ENCODE measurements at regions not wholly inside any gene's neighbourhood (a gene's known extent, or its start where the extent isn't known, plus 50 kb on each side); places are given as distances from the start of the nearest gene placed in this dataset.

DNA sequence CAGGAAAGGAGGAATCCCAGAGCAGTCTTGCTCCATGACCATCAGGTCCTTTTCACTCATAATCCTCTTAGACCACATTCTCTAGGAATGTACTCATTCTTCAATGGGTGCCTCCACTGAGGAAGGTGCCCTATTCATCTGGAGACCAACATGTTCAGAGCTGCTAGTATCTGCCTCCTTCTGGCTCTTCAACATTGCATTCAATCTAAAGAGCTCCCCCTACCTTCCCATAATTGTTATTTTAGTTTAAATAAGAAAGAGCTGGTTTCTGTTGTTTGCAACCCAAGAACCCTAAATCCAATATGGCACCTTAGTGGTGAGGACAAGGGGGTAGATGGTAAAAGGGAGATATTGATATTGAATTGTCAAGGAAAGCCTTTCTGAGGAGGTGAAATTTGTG, 67.6 kb downstream of the SCN11A start:
- H3K4me3 ChIP-seq (replicated peaks; ENCODE audit: low read depth, low read length) = no peak overlapping the region
- no peak for DNase-seq (ENCODE audit: extremely low read depth, low read depth)
- TF ChIP-seq, protein P1, sequence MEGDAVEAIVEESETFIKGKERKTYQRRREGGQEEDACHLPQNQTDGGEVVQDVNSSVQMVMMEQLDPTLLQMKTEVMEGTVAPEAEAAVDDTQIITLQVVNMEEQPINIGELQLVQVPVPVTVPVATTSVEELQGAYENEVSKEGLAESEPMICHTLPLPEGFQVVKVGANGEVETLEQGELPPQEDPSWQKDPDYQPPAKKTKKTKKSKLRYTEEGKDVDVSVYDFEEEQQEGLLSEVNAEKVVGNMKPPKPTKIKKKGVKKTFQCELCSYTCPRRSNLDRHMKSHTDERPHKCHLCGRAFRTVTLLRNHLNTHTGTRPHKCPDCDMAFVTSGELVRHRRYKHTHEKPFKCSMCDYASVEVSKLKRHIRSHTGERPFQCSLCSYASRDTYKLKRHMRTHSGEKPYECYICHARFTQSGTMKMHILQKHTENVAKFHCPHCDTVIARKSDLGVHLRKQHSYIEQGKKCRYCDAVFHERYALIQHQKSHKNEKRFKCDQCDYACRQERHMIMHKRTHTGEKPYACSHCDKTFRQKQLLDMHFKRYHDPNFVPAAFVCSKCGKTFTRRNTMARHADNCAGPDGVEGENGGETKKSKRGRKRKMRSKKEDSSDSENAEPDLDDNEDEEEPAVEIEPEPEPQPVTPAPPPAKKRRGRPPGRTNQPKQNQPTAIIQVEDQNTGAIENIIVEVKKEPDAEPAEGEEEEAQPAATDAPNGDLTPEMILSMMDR (IDR thresholded peaks at IDR 0.05; ENCODE audit: low read depth, low read length, missing control alignments) = no peak

DNA sequence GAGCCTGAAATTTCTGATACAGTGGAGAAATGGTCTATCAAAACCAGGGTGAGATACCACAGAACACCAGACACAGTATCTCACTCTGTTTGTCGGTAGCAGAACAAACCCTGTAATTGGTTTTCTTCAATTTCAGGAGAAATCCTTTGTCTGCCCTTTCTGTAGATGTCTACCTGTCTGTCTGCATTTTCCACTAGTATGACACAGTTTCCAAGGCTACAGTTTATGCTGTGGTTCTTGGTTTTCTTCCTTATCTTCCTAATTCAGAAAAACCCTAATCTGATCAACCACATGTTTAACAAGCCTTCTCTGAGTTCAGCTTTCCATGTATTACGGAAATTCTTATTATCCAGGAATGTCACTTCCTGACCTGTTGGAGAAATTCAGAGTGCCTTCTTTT, 70.8 kb downstream of the SCN11A start:
- no peak for DNase-seq (ENCODE audit: extremely low read depth, low read depth)
- H3K4me3 ChIP-seq (replicated peaks; ENCODE audit: low read depth, low read length) = no peak overlapping the region
- TF ChIP-seq, protein P1 (IDR thresholded peaks at IDR 0.05; ENCODE audit: low read depth, low read length, missing control alignments) = no peak

DNA sequence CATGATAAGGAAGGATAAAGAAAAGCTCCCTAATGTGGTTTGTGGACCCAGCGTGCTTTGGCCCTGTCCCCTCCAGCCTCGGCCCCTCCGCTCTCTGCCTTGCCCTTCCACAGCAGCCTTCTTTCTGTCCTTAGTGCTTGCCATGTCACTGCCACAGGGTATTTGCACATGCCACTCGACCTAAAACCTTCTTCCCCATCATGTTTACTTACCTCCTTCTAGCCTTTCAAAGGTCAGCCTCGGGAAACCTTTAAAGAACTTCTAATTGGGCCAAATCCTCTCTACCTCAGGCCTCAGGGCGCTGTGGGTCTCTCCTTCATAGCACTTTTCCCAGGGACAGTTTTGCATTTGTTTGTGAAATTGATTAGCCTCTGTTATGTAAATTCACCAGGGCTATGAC, 73.0 kb downstream of the SCN11A start:
- H3K4me3 ChIP-seq (replicated peaks; ENCODE audit: low read depth, low read length) = no peak overlapping the region
- TF ChIP-seq, protein P1 (IDR thresholded peaks at IDR 0.05; ENCODE audit: low read depth, low read length, missing control alignments) = no peak
- DNase-seq (ENCODE audit: extremely low read depth, low read depth) = no peak

DNA sequence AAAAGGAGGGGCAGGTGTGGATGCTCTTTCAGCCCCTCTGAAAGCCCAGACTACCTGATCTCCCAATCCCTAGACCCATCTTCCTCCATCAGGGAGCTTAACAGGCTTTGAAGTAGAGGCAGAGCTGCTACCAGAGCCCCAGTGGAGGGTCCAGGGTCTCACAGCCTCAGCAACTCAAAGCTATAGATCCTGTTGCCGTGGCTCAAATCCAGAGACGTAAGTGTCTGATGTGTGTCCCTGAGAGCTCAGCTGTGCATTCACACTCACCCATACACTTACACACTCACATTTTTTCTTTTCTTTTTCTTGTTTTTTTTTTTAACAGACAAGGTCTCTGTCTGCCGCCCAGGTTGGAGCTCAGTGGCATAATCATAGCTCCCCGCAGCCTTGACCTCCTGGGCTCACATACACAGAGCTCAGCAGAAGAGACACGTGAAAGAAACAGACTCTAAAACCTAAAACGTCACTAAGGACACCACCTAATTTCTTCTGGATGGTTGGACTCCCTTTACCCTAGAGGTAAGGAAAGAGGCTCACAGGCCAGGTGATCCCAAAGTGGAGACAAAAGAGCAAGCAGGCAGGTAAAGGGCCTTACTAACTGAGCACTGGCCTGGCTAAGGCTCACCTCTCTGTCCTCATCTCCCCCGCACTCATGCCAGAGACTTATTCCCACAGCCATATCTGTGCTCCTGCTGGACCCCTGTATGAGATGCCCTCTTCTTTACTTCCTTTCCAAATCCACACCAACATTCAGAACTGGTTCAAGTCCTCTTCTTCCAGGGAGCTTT, 80.7 kb downstream of the SCN11A start:
- TF ChIP-seq, protein P1 (IDR thresholded peaks at IDR 0.05; ENCODE audit: low read depth, low read length, missing control alignments) = no peak
- no peak for DNase-seq (ENCODE audit: extremely low read depth, low read depth)
- no peak overlapping the region for H3K4me3 ChIP-seq (replicated peaks; ENCODE audit: low read depth, low read length)

DNA sequence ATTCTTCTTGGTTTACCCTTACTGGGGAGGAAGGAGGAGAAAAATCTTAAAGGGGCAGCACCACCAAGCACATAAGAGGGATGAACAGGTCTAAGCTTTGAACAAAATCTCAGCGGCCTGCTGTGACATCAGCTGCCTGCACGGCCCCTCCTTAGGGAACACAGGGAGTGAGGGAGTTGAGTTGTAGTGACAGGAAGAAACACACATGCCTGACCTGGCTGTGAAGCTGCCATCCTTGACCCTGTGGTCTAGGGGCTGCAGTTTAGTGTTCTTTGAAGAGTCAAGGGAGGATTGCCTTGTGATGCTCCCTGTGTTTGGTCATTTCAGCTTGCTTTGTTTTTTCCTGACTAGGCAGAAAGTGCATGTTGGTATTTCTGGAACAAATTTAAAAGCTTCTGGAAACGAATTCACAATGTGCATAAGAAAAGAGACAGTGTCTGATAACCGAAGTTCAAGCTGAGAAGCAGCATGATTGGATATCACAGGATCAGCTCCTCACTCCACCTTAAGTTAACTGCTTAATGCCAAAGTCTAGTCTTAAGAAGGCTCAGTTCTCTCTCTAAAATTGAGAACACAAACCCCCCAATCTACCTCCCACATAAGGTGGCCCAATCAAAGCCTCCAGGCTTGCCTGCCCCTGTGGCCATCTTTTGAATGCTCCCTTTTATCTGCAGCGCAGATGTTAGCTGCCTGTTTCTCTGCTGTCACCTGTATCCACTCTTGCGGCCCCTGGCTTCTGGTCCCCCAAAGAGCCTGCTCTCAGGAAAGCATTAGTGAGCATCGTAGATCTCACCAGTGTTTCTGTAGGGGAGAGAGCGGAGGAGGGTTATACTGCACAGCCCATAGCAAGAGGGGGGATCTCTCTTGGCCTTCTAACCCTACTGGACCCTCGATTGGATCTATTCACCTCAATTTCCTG, 82.2 kb downstream of the SCN11A start:
- H3K4me3 ChIP-seq (replicated peaks; ENCODE audit: low read depth, low read length) = no peak overlapping the region
- TF ChIP-seq, protein P1 (IDR thresholded peaks at IDR 0.05; ENCODE audit: low read depth, low read length, missing control alignments) = no peak
- DNase-seq (ENCODE audit: extremely low read depth, low read depth) = no peak

DNA sequence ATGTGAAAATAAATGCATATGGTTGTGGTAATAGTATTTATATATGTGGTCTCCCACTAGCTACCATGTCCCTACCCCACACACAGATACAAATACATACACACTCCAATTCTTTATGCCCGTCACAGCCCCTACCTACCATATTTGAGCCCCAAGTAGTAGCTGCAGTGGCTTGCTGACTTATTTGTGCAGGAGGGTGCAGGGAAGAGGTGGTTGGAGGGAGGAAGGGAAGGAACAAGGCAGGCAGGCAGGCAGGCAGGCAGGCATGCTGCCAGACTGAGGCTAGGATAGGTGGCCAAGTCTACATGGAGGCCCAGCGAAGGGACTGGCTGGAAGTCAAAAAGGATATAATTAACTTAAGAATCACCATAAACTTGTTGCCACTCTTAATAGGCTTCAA, 82.9 kb downstream of the SCN11A start:
- TF ChIP-seq, protein P1 (IDR thresholded peaks at IDR 0.05; ENCODE audit: low read depth, low read length, missing control alignments) = no peak
- H3K4me3 ChIP-seq (replicated peaks; ENCODE audit: low read depth, low read length) = no peak overlapping the region
- DNase-seq (ENCODE audit: extremely low read depth, low read depth) = no peak

Measured in HFF-Myc (cell line).